ENCODE measurements at regions not wholly inside any gene's neighbourhood (a gene's known extent, or its start where the extent isn't known, plus 50 kb on each side); places are given as distances from the start of the nearest gene placed in this dataset.
"Not testable (repeated sequence)": the region's sequence is repeated elsewhere in the genome, so short reads cannot be mapped to it uniquely, and the experiment has no call there.

GRCh38 chr14:55858604-55859003, 259.6 kb upstream of the PELI2 start:
- H3K9me3 ChIP-seq (ENCODE audit: control insufficient read depth in 4 of 4, low read length in 3 of 4): peaks cover 2 to 5% (median 3%) of the 10 kb centered on the region in 4 donors
- TF ChIP-seq RAD21 (IDR thresholded peaks at IDR 0.05) (no peak), JUND (IDR thresholded peaks at IDR 0.05) (no peak), YY1 (IDR thresholded peaks at IDR 0.05) (no peak), FOXA1 (IDR thresholded peaks at IDR 0.05) (no peak), FOXA2 (IDR thresholded peaks at IDR 0.05) (no peak), REST (IDR thresholded peaks at IDR 0.05) (no peak), HNF4A (conservative IDR thresholded peaks at IDR 0.05) (no peak), HNF4G (IDR thresholded peaks at IDR 0.05) (no peak), NR2F2 (IDR thresholded peaks at IDR 0.05) (no peak), GABPA (IDR thresholded peaks at IDR 0.05 in 1 of 2, conservative IDR thresholded peaks at IDR 0.05 in 1 of 2) (no peak), TAF1 (conservative IDR thresholded peaks at IDR 0.05) (no peak), ATF3 (IDR thresholded peaks at IDR 0.05) (no peak), CTCF (IDR thresholded peaks at IDR 0.05; ENCODE audit: low read depth, low read length, missing input control) (no peak)
- no peak overlapping the region for H3K9ac ChIP-seq (ENCODE audit: low read depth in 1 of 2, low read length in 2 of 2)
- no peak overlapping the region for H3K4me3 ChIP-seq (ENCODE audit: low read depth in 1 of 3, low read length in 3 of 3)
- H3K27me3 ChIP-seq (ENCODE audit: control insufficient read depth in 4 of 4, insufficient read depth in 4 of 4, low read length in 3 of 4): no peaks in the 10 kb centered on the region
- no peak overlapping the region for H3K27ac ChIP-seq (ENCODE audit: low read depth in 1 of 2, low read length in 2 of 2)
- WGBS: 87% methylated on average over 2 of the region's 2 CpGs
- no peaks in the 10 kb centered on the region for H3K4me1 ChIP-seq (ENCODE audit: control insufficient read depth in 4 of 4, insufficient read depth in 4 of 4, low read length in 3 of 4)
- no peak for DNase-seq (ENCODE audit: low spot score)
- peaks cover 0 to 2% (median 0%) of the 10 kb centered on the region in 4 donors for H3K36me3 ChIP-seq (ENCODE audit: control insufficient read depth in 4 of 4, insufficient read depth in 3 of 4, low read depth in 1 of 4, low read length in 3 of 4)

- not testable (repeated sequence) for H3K27me3 ChIP-seq (ENCODE audit: control insufficient read depth in 4 of 4, insufficient read depth in 4 of 4, low read length in 3 of 4); H3K4me3 ChIP-seq (ENCODE audit: low read depth in 1 of 3, low read length in 3 of 3); H3K36me3 ChIP-seq (ENCODE audit: control insufficient read depth in 4 of 4, insufficient read depth in 3 of 4, low read depth in 1 of 4, low read length in 3 of 4); DNase-seq (ENCODE audit: low spot score); H3K4me1 ChIP-seq (ENCODE audit: control insufficient read depth in 4 of 4, insufficient read depth in 4 of 4, low read length in 3 of 4); H3K9me3 ChIP-seq (ENCODE audit: control insufficient read depth in 4 of 4, low read length in 3 of 4); H3K9ac ChIP-seq (ENCODE audit: low read depth in 1 of 2, low read length in 2 of 2); H3K27ac ChIP-seq (ENCODE audit: low read depth in 1 of 2, low read length in 2 of 2)
- 97% methylated on average over 17 of the region's 17 CpGs for WGBS
Measured at GRCh38 chr14:55861561-55861960, 256.6 kb upstream of the PELI2 start.

Data from liver (tissue), 8 donors.